Endothelial cell of umbilical vein (primary cell): ENCODE measurements at regions not wholly inside any gene's neighbourhood (a gene's known extent, or its start where the extent isn't known, plus 50 kb on each side); places are given as distances from the start of the nearest gene placed in this dataset.

ENCODE experiments used
- BruUV-seq: library from RNA; stranded (reverse); fragments of 400-500 nt; replicated peaks from 2 replicates; lab custom pipeline; 2021; lab: Mats Ljungman, UMichigan
- CTCF ChIA-PET: fragments of 300-600, 350-600 bp; sonication (Branson Sonifier 250); formaldehyde crosslinking; loops from one replicate; lab custom pipeline; 2021; ENCODE audit warnings: antibody characterized with exemption, inconsistent platforms; lab: Charles Lee
- POLR2A ChIA-PET: fragments of 300-600, 350-600 bp; sonication (Branson Sonifier 250); formaldehyde crosslinking; loops from one replicate; lab custom pipeline; 2021; ENCODE audit warnings: antibody characterized with exemption, inconsistent platforms; lab: Charles Lee
- DNase-seq: peaks from one replicate; pipeline ENCODE4 v3.0.0-alpha.2; 2011; ENCODE audit warnings: low read depth, low spot score
- FAIRE-seq: peaks from 2 replicates; lab custom pipeline; 2011; peaks lifted over from hg19 to GRCh38; lab: Jason Lieb, UNC
- H2AFZ ChIP-seq: 2 replicates; pipeline ENCODE4 v1.6.0; 2012; ENCODE audit warnings: low read depth, low read length, control low read depth, inconsistent platforms
- H3K27ac ChIP-seq: 2 replicates; pipeline ENCODE4 v1.5.1; 2011; ENCODE audit warnings: low read depth, mild to moderate bottlenecking, control low read depth, low read length, moderate library complexity; ENCODE audit not compliant: insufficient read depth
- H3K27me3 ChIP-seq, 2 experiments: 2 replicates each; pipeline versions ENCODE4 v1.6.0 to v1.6.1; 2011; ENCODE audit warnings: low read length in 2 of 2, mixed read lengths in 1 of 2; ENCODE audit not compliant: control insufficient read depth in 2 of 2, insufficient read depth in 2 of 2
- H3K36me3 ChIP-seq, 2 experiments: 2 replicates in 1 of 2; 3 replicates in 1 of 2; pipeline ENCODE4 v1.5.1; 2011; ENCODE audit warnings: low read length in 2 of 2, mild to moderate bottlenecking in 1 of 2, moderate library complexity in 1 of 2; ENCODE audit not compliant: control insufficient read depth in 2 of 2, insufficient read depth in 2 of 2; ENCODE audit errors: extremely low read depth in 1 of 2
- H3K4me1 ChIP-seq: 3 replicates; pipeline ENCODE4 v1.5.1; 2011; ENCODE audit warnings: mild to moderate bottlenecking, low read length; ENCODE audit not compliant: control insufficient read depth, insufficient read depth; ENCODE audit errors: extremely low read depth
- H3K4me2 ChIP-seq: 2 replicates; pipeline ENCODE4 v1.6.1; 2011; ENCODE audit warnings: low read length, control low read depth, mixed read lengths; ENCODE audit not compliant: insufficient read depth
- H3K4me3 ChIP-seq, 3 experiments: fragments of 200-600 bp in 1 of 3; sonication (generic), shearing (Covaris generic) in 1 of 3; replicated peaks in 1 of 3; 2 replicates each; pipeline ENCODE4 v1.5.1; 2011 to 2016; ENCODE audit warnings: control low read depth in 3 of 3, low read length in 3 of 3, mild to moderate bottlenecking in 2 of 3, inconsistent platforms in 1 of 3, low read depth in 1 of 3, moderate library complexity in 1 of 3; ENCODE audit not compliant: insufficient read depth in 1 of 3
- H3K79me2 ChIP-seq: 2 replicates; pipeline ENCODE4 v1.6.0; 2012; ENCODE audit warnings: low read length, inconsistent platforms; ENCODE audit not compliant: control insufficient read depth, insufficient read depth
- H3K9ac ChIP-seq: replicated peaks from 2 replicates; pipeline ENCODE3; 2011; ENCODE audit warnings: low read length, control low read depth; ENCODE audit not compliant: insufficient read depth; ENCODE audit errors: extremely low read depth
- H3K9me1 ChIP-seq: replicated peaks from 3 replicates; pipeline ENCODE4 v1.6.0; 2011; ENCODE audit warnings: mild to moderate bottlenecking, low read length; ENCODE audit not compliant: control insufficient read depth, insufficient read depth; ENCODE audit errors: extremely low read depth
- H3K9me3 ChIP-seq: replicated peaks from 2 replicates; pipeline ENCODE4 v1.5.1; 2012; ENCODE audit warnings: low read length, inconsistent platforms; ENCODE audit not compliant: control insufficient read depth, insufficient read depth
- H4K20me1 ChIP-seq: replicated peaks from 2 replicates; pipeline ENCODE3; 2011; ENCODE audit warnings: mild to moderate bottlenecking, low read length; ENCODE audit not compliant: control insufficient read depth, insufficient read depth; ENCODE audit errors: extremely low read depth
- EZH2 ChIP-seq: IDR thresholded peaks from 2 replicates; pipeline ENCODE4 v1.6.1; 2012; ENCODE audit warnings: borderline replicate concordance, low read depth, mild to moderate bottlenecking, moderate library complexity, low read length, inconsistent platforms; ENCODE audit not compliant: severe bottlenecking
- FOS ChIP-seq: IDR thresholded peaks from 2 replicates; pipeline ENCODE4 v1.6.1; 2011; ENCODE audit warnings: mild to moderate bottlenecking, low read length, moderate library complexity, borderline replicate concordance; ENCODE audit not compliant: insufficient read depth
- GATA2 ChIP-seq: IDR thresholded peaks from 2 replicates; pipeline ENCODE4 v1.7.0; 2011; ENCODE audit warnings: low read depth, mild to moderate bottlenecking, moderate library complexity, mixed read lengths, low read length; ENCODE audit not compliant: insufficient read length, insufficient read depth
- JUN ChIP-seq: IDR thresholded peaks from 2 replicates; pipeline ENCODE4 v1.6.1; 2011; ENCODE audit warnings: borderline replicate concordance, low read depth; ENCODE audit not compliant: insufficient read length, insufficient read depth
- POLR2A ChIP-seq: IDR thresholded peaks from 2 replicates; pipeline ENCODE4 v1.6.1; 2012; ENCODE audit warnings: low read depth, mild to moderate bottlenecking, control low read depth, low read length
- POLR2AphosphoS5 ChIP-seq: IDR thresholded peaks from 2 replicates; pipeline ENCODE4 v1.6.1; 2012; ENCODE audit warnings: low read depth, mild to moderate bottlenecking, control low read depth, low read length, moderate library complexity; ENCODE audit not compliant: insufficient read depth
- dilution Hi-C: fragments of 300-500 bp; cut with MboI; formaldehyde crosslinking; loops from one replicate; pipeline ENCODE4 v1.15.0; 2019; ENCODE audit warnings: low sequenced_read_pairs; ENCODE audit not compliant: extremely low pct_ligation_motif_present
- intact Hi-C: fragments of 100-400 bp; cut with micrococcal nuclease; formaldehyde crosslinking; loops from one replicate; pipeline ENCODE4 v1.10.0; 2022
- TF ChIP-seq, protein P1 (sequence below), 2 donors: IDR thresholded peaks; 1 replicate in 1 of 2; 2 replicates in 1 of 2; pipeline ENCODE4 v1.5.1; 2011; ENCODE audit warnings: low read length in 2 of 2, mild to moderate bottlenecking in 2 of 2, moderate library complexity in 2 of 2, control low read depth in 1 of 2, inconsistent platforms in 1 of 2, low read depth in 1 of 2; ENCODE audit not compliant: insufficient read depth in 1 of 2; ENCODE audit errors: extremely low read depth in 1 of 2
- TF ChIP-seq, protein P2 (sequence below): IDR thresholded peaks from 2 replicates; pipeline ENCODE4 v1.6.1; 2011; ENCODE audit not compliant: insufficient read depth, insufficient read length

DNA sequence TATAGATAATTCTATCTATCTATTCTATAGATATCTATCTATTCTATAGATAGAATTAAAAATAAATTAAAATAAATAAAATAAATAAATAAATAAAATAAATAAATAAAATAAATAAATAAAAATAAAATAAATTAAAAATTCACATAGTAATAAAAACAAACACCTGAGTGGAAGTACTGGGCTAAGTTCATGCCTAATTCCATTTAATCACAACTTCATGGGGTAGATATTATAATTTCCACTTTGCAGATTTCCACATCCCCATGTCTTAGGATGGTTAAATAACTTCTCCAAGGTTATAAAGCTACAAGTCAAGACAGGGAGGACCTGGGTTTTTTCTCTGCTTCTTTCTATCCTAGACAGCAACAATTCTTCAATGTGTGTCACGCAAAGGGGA lies 261.4 kb upstream of the MEX3C start:
- Histone ChIP-seq H3K9ac (no peak overlapping the region), H3K9me1 (no peaks in the 10 kb centered on the region), H2AFZ (no peak overlapping the region), H3K4me3 (no peak overlapping the region), H3K79me2 (no peaks in the 10 kb centered on the region), H3K4me1 (no peaks in the 10 kb centered on the region), H3K27me3 (no peaks in the 10 kb centered on the region), H3K36me3 (no peaks in the 10 kb centered on the region), H3K4me2 (no peak overlapping the region), H3K9me3 (peaks cover 2% of the 10 kb centered on the region), H4K20me1 (no peaks in the 10 kb centered on the region), H3K27ac (no peak overlapping the region)
- ChIA-PET POLR2A (no interaction called here), CTCF (no interaction called here)
- dilution Hi-C loops (no loop called here), intact Hi-C loops (no loop called here)
- DNase-seq (no peak), FAIRE-seq (no peak)
- TF ChIP-seq POLR2A (no peak), POLR2AphosphoS5 (no peak), FOS (no peak), EZH2 (no peak), GATA2 (no peak), JUN (no peak)
- TF ChIP-seq, protein P1, sequence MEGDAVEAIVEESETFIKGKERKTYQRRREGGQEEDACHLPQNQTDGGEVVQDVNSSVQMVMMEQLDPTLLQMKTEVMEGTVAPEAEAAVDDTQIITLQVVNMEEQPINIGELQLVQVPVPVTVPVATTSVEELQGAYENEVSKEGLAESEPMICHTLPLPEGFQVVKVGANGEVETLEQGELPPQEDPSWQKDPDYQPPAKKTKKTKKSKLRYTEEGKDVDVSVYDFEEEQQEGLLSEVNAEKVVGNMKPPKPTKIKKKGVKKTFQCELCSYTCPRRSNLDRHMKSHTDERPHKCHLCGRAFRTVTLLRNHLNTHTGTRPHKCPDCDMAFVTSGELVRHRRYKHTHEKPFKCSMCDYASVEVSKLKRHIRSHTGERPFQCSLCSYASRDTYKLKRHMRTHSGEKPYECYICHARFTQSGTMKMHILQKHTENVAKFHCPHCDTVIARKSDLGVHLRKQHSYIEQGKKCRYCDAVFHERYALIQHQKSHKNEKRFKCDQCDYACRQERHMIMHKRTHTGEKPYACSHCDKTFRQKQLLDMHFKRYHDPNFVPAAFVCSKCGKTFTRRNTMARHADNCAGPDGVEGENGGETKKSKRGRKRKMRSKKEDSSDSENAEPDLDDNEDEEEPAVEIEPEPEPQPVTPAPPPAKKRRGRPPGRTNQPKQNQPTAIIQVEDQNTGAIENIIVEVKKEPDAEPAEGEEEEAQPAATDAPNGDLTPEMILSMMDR (IDR thresholded peaks at IDR 0.05; ENCODE audit: extremely low read depth in 1 of 2, insufficient read depth in 1 of 2, low read depth in 1 of 2, low read length in 2 of 2): no peak
- TF ChIP-seq, protein P2, sequence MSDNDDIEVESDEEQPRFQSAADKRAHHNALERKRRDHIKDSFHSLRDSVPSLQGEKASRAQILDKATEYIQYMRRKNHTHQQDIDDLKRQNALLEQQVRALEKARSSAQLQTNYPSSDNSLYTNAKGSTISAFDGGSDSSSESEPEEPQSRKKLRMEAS: no peak
- no TSS peak for BruUV-seq
